GM19395 (cell line): ENCODE measurements at regions not wholly inside any gene's neighbourhood (a gene's known extent, or its start where the extent isn't known, plus 50 kb on each side); places are given as distances from the start of the nearest gene placed in this dataset.

ENCODE experiments used
- ATAC-seq: cut with Tn5 transposase; IDR thresholded peaks from one replicate; pipeline ENCODE4 v1.9.1; 2021; ENCODE audit warnings: mild to moderate bottlenecking, moderate library complexity; ENCODE audit not compliant: unreplicated experiment

DNA sequence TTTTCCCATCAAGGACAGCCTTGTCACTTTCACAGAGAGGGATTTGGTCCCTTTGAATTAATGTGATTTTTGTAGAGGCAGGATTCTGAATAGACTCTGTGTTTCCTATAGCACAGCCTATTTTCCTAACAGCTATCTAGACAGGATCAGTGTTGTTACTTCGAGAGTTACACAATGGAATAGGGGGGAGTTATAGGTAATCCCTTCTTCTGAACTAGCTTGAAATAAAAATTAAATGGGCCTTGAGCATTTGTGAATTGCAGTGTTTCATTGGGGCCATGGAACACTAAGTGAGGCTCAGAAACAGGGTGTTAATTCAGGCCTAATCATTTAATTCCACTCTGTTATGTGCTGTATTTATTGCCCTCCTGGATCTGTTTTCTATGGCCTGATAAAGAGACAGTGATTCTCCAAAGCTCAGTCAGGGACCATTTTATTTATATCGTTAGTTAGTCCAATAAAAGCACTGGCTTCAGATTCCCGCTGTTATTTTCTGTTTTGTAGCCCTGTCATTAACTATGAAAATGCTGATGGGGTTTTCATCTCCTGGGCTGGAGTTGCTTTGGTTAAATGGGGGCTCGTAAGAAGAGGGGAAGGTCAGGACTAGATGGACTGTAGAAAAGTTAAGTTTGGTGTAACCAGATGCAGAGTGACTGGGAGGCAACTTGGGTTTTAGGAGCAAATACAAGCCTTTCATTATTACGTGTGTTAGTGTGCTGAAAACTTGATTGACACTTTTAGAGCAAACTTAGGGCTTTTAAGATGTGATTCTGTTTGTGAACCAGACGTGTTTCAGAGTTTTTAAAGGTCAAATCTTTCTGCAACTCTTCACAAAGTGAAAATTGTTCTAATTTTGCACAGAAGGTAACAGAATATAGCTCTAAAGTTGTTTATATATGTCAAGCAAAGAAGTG is 461.0 kb upstream of the HNRNPA3 start:
- ATAC-seq, result no peak

DNA sequence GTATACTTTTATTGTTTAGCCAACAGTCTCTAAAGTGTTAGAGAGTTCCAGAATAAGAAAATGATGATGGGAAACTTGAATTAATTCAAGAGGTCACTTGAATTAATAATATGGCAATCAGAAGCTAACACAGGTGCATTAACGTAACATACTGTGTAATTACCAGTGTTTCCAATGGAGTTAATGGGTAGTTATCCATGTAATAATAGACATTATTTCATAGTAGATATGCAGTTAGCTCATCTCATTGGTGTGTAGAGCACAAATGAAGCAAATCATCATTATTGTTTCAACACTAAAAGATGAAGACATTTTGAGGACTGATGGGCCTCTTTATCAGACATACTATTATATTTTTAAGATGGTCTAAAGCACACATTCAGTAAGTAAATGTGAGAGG is 460.3 kb upstream of the HNRNPA3 start:
- ATAC-seq, result no peak

DNA sequence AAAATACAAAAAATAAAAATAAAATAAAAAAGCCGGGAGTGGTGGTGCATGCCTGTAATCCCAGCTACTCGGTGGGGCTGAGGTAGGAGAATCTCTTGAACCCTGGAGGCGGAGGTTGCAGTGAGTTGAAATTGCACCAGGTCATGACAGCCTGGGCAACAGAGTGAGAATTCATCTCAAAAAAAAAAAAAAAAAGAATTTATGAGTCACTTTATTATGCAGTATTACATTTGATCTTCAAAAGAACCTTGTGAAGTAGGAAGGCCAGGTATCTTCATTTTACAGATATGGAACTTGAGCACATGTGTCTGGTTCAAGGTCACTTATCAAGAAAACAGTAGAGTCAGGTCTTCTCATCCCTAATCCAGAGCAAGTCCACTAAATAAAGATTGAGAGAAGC is 459.4 kb upstream of the HNRNPA3 start:
- ATAC-seq, result no peak

DNA sequence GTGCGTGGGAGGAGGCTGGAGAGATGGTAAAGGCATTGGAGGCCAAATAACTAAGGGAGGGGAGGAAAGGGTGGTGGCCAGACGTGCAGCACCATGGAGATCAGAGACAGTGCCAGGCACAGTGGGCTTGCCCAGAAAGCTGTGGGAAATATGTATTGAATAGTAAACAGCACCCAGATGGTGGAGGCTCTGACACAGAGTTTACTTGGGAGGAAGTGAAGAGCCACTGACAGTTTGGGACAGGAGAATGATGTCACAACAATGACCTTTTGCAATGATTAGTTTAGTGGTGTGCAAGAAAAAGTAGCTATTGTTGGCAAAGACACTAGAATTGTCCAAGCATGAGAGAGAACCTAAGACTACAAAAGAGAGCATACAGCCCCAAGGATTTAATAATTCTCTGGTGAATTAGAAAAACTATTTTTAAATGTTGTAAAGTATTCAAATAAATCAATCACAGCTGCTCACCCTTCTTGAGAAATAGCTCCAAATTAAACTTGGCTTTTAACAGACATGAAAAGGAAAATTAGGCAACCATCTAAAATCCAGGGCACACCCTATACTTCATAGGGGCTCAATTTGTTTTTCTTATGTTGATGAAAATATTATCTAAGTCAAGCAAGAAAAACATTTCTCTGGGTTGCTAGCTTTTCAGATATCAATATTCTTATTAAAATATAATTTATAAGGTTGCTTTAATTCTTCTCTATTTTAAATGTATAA is 458.7 kb upstream of the HNRNPA3 start:
- ATAC-seq, result no peak

DNA sequence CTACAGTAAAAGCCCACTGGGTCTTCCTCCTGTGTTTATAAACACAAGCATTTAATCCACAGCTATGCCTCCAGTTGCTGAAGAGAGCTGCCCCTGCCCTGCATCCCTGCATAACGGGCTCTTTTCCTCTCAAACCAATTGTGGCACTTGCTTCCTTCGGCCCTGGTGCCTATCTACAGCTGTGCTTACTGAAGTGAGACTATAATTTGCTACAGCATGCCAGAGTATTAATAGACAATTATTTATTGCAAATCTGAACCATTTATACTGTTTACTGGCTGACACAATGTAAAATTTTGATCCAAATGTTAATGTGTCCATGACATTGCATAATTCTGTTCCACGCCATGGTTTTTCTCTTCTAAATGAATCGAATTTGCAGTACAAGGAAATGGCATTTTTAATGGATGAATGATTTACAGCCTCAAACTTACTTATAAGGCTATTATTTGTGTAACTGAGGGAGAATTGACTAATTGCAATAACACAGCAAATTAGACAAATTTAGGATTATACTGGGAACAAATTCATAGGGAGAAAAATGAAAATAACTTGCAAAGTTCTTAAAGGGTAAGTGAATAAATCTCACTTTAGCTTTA is 457.0 kb upstream of the HNRNPA3 start:
- ATAC-seq, result no peak

DNA sequence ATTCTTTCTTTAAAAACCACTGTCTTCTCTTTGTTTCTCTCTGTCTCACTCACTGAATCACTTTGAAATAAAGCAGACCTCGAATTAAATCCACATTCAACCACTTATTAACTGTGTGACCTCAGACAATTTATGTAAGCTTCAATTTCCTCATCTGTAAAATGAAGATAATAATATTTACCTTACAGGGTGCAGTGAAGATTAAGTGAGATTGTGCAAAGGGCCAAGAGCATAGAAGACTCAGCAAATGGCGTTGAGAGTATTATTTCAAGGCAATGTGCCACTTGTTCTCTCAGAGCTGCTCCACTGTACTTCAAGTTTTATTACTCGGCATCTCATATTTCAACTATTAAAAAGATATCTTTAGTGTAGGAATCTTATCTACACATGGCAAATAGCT is 454.2 kb upstream of the HNRNPA3 start:
- no peak for ATAC-seq

DNA sequence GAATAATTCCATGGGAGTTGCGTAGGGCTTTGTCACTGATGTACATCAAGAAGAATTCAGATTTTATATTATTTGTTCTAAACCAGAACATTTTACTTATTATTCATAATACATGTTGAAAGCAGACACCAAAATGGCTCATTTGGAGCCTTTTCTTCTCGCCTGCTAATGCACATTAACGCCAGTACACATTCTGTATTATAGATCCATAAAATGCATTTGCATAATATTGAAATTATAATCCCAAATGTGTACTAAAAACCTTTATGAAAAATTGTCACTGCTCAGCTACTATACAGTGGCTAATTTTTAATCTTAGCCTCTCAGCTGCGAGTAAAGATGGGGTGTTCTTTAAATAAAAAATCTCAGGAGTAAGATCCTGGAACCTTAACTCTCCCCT is 452.2 kb upstream of the HNRNPA3 start:
- no peak for ATAC-seq

DNA sequence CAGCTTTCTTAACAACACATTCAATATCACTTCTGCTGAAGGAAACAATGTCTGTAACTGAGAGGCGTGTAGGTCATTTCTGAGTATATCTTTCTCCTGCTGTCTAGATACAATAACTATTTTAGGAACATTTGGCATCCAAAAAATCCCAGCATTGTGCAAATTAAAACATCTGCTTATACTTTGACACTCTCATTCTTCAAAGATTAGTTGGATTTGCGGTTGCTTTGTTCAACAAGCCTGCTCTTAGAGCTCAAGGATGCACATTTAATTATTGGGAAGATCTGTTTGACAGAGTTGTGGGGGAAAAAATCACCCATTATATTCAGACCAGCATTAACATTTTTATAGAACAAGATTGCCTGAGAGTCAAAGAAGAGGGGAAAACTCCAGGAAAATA is 449.5 kb upstream of the HNRNPA3 start:
- ATAC-seq, result no peak

DNA sequence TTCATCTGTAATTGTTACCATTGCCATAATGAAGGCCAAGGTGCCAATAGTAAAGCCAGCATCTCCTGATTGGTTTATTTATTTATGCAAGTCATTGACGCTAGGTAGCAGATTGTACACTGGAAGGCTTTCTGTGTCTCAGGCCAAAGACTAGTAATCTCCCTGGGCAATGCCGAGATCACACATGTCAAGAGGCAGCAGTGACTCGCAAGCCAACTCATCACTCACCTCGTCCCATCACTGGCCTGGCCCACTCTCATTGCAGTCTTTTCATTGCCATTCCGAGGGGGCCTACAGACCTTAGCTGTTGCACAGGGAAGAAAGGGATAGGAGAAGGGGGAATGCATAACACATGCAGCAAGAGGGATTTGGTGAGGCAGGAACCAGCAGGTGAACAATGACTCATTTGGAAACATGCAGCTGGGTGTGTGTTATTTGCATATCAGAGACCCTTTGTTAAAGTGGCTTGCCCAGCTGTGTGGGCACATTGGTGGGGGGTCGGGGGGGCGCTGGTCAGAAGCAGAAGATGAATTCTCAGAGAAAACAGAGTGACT is 448.7 kb upstream of the HNRNPA3 start:
- peak; percentile 74 for ATAC-seq

DNA sequence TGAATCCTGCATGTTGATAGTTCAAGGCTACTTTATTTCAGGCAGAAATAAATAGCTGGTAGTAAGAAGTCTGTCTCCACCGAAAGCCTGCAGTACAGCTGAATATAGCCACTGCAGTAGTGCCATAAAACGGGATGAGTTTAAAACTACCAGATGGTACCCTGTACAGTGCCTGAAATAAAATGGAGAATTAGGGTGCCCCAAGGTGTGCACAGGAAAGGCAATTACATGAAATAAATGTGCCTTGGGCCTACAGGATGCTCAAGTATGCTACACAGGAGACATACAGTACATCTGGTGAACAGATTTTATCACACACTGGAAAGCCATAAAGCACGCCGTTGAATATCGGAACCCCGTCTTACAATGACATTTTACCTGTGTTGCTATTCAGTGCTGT is 447.7 kb upstream of the HNRNPA3 start:
- no peak for ATAC-seq

DNA sequence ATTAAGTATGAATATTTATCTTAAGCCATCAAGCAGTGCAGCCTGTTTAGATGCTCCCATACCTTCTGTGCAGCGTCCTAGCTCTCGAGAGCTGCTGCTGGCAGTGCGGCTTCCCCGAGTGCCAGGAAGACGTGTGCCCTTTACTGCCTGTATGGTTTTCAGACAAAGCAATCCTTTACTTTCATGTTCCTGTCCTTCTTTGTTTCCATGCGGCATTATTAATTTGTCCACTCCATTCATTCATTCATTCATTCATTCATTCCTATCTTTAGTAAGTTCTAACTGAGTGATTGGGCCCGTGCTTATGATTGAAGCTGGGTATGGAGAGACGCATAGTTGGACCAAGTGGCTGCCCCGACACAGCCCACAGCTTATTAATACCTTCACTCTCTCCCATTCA is 446.6 kb upstream of the HNRNPA3 start:
- no peak for ATAC-seq

DNA sequence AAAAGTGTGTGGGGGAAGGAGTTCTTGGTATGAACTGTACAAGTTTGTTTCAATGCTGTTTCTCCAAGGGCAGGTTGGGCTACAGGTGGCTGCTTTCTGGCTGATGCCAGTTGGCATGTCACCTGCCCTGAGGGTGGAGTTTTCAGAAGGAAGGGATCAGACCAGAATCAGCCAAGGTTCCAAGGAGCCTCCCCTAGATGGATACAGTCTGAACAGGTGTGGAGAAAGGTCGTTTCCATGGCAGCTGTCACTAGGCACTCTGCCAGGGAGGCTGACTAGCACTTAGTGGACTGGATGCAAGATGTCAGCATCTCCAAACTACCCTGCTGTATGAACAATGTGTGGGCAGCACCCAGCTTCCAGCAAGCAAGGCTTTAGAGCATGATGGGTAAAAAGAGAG is 444.4 kb upstream of the HNRNPA3 start:
- ATAC-seq, result no peak

DNA sequence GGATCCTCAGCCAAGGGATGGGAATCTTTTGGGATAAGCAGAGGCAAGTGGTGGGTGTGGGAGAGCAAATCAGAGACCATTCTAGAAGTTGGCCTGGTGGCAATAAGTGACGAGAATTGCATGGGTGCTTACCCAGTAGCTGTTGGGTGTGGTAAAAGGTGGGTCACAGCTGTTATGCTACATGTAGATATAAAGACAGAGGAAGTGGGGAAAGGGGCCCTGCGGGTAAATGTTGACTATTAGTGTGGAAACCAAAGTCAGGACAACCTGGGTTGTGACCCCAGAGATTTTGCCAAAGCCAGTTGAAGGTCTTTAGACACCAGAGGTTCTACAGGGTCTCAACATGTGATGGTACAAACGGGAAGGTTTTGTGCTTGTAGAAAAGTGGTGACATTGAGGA is 443.6 kb upstream of the HNRNPA3 start:
- ATAC-seq, result no peak

DNA sequence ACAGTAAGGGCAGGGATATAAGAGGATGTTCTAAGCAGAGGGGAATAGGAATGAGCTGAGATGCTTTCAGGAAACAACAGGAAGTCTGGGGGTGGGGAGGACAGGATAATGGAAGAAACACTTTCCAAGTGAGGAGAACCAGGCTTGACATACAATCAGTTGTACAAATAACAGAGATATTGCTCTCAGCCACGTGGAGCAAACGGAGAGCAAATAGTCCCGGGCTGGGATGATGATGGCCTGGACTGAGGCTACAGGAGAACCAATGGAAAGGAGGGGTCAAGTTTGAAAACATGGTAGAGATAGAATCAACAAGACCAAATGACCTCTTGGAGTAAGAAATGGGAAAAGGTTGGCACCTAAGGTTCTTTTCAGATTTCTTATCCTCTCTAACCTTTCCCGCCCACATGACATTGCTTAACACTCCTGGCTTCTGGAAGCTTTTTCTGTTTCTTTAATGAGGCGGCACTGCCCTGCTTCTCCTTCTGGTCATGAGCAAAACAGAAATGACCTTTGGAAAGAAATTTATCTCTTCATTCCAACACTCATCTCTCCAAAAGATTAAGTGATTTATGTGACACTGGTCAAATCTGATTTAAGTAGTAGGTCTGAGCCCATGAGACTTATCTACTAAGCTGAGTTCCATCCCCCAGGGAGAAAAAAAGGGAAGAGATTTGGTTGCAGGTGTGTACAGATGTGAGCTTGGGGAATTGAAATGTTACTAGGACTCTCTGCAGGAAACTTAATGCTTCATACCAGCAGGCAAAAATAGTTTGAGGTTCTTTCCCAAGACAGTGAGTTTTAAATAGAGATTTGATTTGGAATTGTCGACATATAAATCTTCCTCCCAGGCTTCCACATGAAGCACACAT is 442.9 kb upstream of the HNRNPA3 start:
- no peak for ATAC-seq

DNA sequence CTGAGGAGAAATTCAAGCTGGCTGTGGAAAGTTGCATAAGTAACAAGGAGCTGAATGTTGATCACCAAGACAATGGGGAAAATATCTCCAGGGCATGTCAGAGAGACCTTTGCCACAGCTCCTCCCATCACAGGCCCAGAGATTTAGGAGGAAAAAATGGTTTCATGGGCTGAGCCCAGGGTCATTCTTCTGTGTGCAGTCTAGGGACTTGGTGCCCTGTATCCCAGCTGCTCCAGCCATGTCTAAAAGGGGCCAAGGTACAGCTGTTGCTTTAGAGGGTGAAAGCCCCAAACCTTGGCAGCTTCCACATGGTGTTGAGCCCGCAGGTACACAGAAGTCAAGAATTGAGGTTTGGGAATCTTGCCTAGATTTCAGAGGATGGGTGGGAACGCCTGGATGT is 439.8 kb upstream of the HNRNPA3 start:
- no peak for ATAC-seq

DNA sequence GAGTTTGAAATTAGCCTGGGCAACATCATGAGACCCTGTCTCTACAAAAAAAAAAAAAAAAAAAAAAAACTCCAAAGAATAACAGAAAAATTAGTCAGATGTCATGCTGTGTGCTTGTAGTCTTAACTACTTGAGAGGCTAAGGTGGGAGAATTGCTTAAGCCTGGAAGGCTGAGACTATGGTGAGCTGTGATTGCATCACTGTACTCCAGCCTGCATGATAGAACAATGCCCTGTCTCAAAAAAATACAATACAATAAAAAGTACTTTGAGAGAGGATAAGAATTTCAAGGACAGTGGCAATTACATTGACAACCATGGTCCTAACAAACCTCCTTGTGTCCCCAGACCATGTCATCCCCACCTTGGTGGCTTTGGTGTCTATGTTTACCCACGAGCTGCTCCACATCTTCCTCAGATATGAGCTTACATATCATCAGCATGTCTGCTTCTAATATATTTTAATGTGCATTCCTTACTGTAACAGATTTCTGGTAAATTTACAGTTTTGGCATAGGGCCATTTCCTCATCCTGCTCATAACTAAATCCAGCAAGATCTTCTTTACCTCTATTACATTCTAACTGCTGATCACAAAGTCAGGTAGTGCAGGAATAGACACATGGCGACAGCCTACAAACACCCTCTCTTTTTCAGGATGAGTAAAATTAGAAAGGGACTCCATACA is 437.7 kb upstream of the HNRNPA3 start:
- ATAC-seq, result no peak

DNA sequence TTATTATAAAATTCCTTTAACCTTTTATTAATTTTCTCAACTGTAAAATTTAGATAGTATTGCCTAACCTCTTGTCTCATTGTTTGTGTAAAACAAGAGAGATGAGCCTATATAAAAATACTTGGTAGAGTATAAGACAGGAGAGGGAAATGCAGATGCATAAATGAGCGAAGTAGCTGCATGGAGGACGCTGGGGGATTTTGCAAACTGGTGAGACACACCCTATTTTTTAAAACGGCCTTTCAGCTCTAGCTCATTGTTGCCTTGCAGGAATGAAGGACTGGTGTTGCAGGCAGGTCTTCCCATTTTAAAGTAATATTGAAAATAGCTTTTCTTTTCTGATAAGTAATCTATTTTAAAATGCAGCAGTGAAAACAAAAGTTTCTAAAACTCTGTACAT is 435.3 kb upstream of the HNRNPA3 start:
- no peak for ATAC-seq

DNA sequence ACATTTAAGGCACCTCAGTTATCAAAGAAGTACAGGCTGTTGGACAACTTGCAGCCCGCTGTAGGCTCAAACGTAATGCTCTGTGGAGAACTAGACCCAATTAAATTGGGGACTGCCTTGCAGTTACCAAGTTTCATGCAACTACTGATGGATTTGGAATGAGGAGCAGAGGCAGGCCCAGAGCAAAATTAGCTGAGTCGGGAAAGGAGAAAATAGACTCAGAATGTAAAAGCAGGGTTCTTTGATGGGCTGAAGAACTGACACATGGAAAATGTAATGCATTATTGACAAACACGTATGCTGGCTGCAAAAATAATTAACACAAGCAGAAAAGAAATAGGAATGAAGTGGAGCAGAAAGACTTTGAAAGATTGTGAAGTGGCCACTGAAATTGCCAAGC is 432.7 kb upstream of the HNRNPA3 start:
- ATAC-seq, result no peak

DNA sequence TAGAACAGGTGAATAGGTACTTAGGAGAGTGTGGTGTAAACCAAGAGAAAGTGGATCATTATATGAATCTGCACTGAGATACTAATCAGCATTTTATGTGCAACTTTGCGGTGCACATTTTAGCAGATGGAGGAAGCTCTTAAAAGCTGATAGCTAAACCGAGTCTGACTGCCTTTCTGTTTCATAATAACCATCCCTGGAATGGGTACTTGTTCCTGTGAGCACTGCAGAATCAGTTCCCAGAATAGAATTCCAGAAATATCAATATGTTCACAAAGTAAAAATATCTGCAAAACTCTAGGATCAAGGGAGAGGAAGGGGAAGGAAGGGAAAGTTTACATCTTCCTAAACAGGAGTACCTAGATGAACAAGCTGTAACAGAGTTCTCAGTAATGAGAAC is 432.2 kb upstream of the HNRNPA3 start:
- ATAC-seq, result no peak

DNA sequence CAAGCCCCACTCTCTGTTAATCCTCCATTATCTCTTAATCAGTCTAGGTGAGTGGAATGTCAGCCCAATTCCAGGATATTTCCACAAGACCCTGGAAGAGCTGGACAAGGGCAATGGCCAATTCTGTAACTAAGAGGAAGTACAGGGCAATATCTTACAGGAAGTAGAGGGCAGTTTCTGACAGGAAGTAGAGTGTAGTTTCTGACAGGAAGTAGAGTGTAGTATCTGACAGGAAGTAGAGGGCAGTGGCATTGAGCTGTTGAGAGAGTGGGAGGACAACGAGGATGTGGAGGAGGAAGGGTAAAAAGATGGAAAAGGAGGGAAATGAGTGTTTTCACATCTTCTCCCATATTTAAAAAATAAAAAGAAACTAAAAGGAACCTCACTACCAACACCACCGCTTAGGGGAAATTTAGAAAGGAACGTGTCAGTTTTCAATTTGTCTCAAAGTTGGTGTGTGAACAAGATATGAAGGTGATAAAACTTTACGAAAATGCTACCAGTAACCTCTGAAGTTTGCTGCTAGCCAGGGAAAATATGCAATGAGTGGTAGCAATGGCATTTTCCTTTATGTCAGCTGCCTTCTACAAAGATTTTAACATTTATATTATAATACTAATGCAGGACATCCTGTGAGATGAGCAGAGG is 430.9 kb upstream of the HNRNPA3 start:
- ATAC-seq, result no peak
